ENCODE measurements at regions not wholly inside any gene's neighbourhood (a gene's known extent, or its start where the extent isn't known, plus 50 kb on each side); places are given as distances from the start of the nearest gene placed in this dataset.

DNA sequence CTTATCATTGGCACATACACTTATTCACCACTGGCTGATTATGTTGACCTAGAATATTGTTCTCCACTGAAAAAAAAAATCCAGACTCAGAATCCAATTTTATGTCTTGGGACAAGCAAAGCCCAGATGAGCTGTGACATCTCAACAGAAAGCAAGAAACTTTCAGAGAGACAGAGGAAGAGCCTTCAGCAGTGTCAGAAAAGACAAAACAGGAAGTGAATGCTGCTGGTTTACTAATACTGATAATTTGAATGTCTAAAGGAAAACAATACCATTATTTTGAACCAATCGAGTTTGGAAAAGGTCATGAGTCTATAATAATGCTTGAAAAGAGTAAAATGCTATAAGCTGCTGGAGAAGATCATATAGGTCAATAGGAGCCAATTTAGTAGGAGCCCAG is 179.8 kb upstream of the RIMS1 start:
- DNase-seq (no peak), ATAC-seq (replicated peaks) (no peak)
- Mint-ChIP-seq H3K27me3 (no peaks in the 10 kb centered on the region), H3K27ac (no peak overlapping the region), H3K36me3 (no peaks in the 10 kb centered on the region), H3K9me3 (peaks cover 0 to 5% of the 10 kb centered on the region in 2 donors), H3K4me3 (no peak overlapping the region), H3K4me1 (peaks cover 0 to 7% of the 10 kb centered on the region in 2 donors)

- Mint-ChIP-seq H3K27ac (no peak overlapping the region), H3K9me3 (peaks cover 0 to 5% of the 10 kb centered on the region in 2 donors), H3K27me3 (no peaks in the 10 kb centered on the region), H3K4me1 (peaks cover 0 to 7% of the 10 kb centered on the region in 2 donors), H3K4me3 (no peak overlapping the region), H3K36me3 (no peaks in the 10 kb centered on the region)
- no peak for DNase-seq
- ATAC-seq (replicated peaks) = no peak
Measured at GRCh38 chr6:71707059-71707458, 179.3 kb upstream of the RIMS1 start.

GRCh38 chr6:71720705-71721104 is 165.6 kb upstream of the RIMS1 start:
- ATAC-seq (replicated peaks) (no peak), DNase-seq (no peak)
- no peaks in the 10 kb centered on the region for H3K9me3 Mint-ChIP-seq
- no peak overlapping the region for H3K27ac Mint-ChIP-seq
- no peaks in the 10 kb centered on the region for H3K4me1 Mint-ChIP-seq
- H3K36me3 Mint-ChIP-seq = no peaks in the 10 kb centered on the region
- no peak overlapping the region for H3K4me3 Mint-ChIP-seq
- no peaks in the 10 kb centered on the region for H3K27me3 Mint-ChIP-seq

DNA sequence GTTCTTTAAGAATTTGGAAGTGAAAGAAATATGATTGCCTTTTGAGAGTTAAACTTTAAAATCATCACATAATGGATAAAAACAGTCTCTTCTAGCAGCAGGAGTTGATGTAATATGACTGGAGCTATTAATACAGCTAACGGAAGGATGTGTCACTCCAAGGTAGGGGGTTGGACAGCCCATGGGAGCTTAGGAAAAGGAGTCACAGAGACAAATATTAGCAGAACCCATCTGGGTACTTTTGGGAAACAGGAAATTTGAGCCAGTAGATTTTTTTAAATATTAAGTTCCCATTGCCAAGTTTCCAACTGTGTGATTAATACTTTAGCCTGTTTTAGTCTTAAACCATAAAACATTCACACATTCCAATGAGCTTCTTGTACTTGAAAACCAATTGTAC is 164.7 kb upstream of the RIMS1 start:
- H3K4me3 Mint-ChIP-seq = no peak overlapping the region
- H3K27ac Mint-ChIP-seq = no peak overlapping the region
- no peak for DNase-seq
- peaks cover 0 to 3% of the 10 kb centered on the region in 2 donors for H3K9me3 Mint-ChIP-seq
- H3K36me3 Mint-ChIP-seq = no peaks in the 10 kb centered on the region
- H3K27me3 Mint-ChIP-seq = no peaks in the 10 kb centered on the region
- ATAC-seq (replicated peaks) = no peak
- no peaks in the 10 kb centered on the region for H3K4me1 Mint-ChIP-seq

GRCh38 chr6:71722736-71723135 is 163.6 kb upstream of the RIMS1 start:
- peaks cover 0 to 2% of the 10 kb centered on the region in 2 donors for H3K4me1 Mint-ChIP-seq
- no peaks in the 10 kb centered on the region for H3K27me3 Mint-ChIP-seq
- H3K27ac Mint-ChIP-seq = no peak overlapping the region
- H3K36me3 Mint-ChIP-seq = no peaks in the 10 kb centered on the region
- ATAC-seq (replicated peaks) (no peak), DNase-seq (no peak)
- peaks cover 0 to 3% of the 10 kb centered on the region in 2 donors for H3K9me3 Mint-ChIP-seq
- H3K4me3 Mint-ChIP-seq = no peak overlapping the region

DNA sequence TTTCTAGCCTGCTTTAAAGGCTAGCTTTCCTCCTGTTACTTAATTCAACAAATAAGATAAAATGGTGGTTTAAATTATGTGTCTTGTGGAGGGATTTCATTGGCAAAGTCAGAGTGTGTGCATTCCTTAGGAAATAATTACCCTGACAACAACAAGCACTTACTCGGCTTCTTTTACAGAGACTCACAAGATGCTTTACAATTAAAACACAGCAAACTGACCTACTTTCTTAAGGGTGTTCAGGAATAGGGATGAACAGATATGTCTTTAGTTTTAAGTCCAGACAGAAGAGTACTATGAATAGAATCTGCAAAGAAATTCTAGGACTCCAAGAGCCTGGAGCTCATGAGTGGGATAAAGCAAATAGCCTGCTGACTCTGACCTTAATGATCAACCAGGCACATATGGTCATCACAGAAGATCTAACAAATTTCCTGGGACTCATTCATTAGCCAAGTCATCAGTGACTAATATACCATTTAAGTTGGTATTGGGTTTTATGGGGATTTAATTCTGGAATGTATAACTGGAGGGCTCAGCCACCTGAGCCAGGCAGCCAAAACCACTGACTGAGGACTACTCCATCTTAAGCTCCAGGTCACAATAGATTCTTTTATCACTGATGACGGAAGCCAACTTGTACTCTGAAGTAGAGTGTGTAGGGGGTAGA is 161.8 kb upstream of the RIMS1 start:
- ATAC-seq (replicated peaks) (no peak), DNase-seq (no peak)
- Mint-ChIP-seq H3K36me3 (no peaks in the 10 kb centered on the region), H3K9me3 (peaks cover 0 to 3% of the 10 kb centered on the region in 2 donors), H3K4me1 (peaks cover 4 to 7% of the 10 kb centered on the region in 2 donors), H3K4me3 (no peak overlapping the region), H3K27ac (no peak overlapping the region), H3K27me3 (no peaks in the 10 kb centered on the region)

- ATAC-seq (replicated peaks) (no peak), DNase-seq (no peak)
- peaks cover 4 to 7% of the 10 kb centered on the region in 2 donors for H3K4me1 Mint-ChIP-seq
- H3K4me3 Mint-ChIP-seq = no peak overlapping the region
- H3K36me3 Mint-ChIP-seq = no peaks in the 10 kb centered on the region
- H3K27me3 Mint-ChIP-seq = no peaks in the 10 kb centered on the region
- peaks cover 0 to 3% of the 10 kb centered on the region in 2 donors for H3K9me3 Mint-ChIP-seq
- H3K27ac Mint-ChIP-seq = no peak overlapping the region
Measured at GRCh38 chr6:71725126-71725470, 161.3 kb upstream of the RIMS1 start.

DNA sequence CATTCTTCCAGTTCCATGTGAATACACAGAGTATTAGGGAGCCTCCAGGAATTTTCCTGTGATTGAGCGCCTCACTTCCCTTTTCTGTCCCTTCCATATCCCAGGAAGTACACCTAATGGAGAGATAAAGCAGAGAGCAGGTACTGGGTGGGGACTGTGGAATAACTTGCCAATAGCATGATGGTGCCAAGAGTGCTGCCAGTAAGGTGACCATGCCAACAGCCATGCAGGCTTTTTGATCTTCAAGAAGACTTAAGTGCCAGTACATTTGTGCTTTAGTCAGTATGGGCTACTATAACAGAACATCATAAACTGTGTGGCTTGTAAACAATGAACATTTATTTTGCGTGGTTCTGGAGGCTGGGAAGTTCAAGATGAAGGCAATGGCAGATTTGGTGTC is 160.2 kb upstream of the RIMS1 start:
- H3K27ac Mint-ChIP-seq = no peak overlapping the region
- peaks cover 0 to 3% of the 10 kb centered on the region in 2 donors for H3K9me3 Mint-ChIP-seq
- no peaks in the 10 kb centered on the region for H3K36me3 Mint-ChIP-seq
- no peaks in the 10 kb centered on the region for H3K27me3 Mint-ChIP-seq
- ATAC-seq (replicated peaks) = no peak
- H3K4me3 Mint-ChIP-seq = no peak overlapping the region
- no peak for DNase-seq
- H3K4me1 Mint-ChIP-seq = peaks cover 4 to 7% of the 10 kb centered on the region in 2 donors

DNA sequence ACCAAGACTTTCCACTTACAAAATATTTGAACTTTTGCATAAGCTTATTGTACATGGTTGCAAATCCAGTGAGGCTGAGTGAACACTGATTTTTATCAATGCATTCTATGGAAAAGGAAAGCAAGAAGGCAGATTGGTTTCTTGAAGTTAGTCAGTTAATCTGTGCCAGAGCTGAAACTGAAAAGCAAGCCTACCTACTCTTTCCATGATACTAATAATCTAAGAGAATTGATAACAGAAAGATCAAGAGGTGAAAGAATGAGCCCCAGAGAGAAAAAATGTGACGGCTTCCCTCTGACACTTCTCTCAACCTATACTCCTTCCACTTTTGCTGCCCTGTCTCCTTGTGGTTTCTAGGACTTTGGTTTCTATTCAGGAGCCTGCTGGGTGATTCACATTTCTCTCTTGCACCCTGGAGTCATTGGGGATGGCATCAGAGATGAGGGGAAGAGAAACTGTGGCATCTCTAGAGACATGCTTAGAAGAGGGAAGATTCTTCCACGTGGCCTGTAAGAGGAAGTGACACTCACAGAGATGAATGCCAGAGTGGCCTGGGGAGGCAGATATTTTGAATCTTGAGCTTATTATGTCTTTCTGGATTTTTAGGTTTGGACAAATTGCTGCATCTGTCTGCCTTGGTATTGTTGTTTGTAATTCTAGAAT is 158.6 kb upstream of the RIMS1 start:
- Mint-ChIP-seq H3K4me3 (no peak overlapping the region), H3K4me1 (peaks cover 4 to 7% of the 10 kb centered on the region in 2 donors), H3K36me3 (no peaks in the 10 kb centered on the region), H3K27ac (no peak overlapping the region), H3K9me3 (peaks cover 0 to 3% of the 10 kb centered on the region in 2 donors), H3K27me3 (no peaks in the 10 kb centered on the region)
- ATAC-seq (replicated peaks) (peak; percentile 91 to 97), DNase-seq (peak; percentile 6)

DNA sequence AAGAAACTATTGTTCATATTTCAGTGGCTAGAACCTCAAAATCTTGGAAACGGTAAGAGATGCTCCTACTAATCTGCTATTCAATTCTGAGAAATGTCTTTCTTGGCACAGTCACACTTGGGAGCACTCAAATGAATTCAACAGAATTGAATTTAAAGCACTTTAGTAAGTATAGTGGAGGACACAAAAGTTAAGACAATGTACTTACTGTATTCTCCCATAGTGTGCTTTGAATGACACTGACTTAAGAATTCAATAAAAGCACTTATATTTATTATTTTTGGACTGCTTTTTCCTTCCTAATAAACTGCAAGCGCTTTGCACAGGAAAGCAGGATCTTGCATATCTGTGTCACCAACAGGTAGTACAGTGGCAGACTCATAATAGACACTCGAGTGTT is 156.1 kb upstream of the RIMS1 start:
- H3K4me3 Mint-ChIP-seq = no peak overlapping the region
- DNase-seq (no peak), ATAC-seq (replicated peaks) (no peak)
- peaks cover 0 to 3% of the 10 kb centered on the region in 2 donors for H3K9me3 Mint-ChIP-seq
- H3K36me3 Mint-ChIP-seq = no peaks in the 10 kb centered on the region
- H3K27ac Mint-ChIP-seq = no peak overlapping the region
- peaks cover 0 to 5% of the 10 kb centered on the region in 2 donors for H3K27me3 Mint-ChIP-seq
- H3K4me1 Mint-ChIP-seq = peaks cover 4 to 7% of the 10 kb centered on the region in 2 donors

- H3K4me3 Mint-ChIP-seq = no peak overlapping the region
- no peak overlapping the region for H3K27ac Mint-ChIP-seq
- H3K27me3 Mint-ChIP-seq = peaks cover 0 to 5% of the 10 kb centered on the region in 2 donors
- no peaks in the 10 kb centered on the region for H3K36me3 Mint-ChIP-seq
- no peaks in the 10 kb centered on the region for H3K9me3 Mint-ChIP-seq
- H3K4me1 Mint-ChIP-seq = no peaks in the 10 kb centered on the region
- ATAC-seq (replicated peaks) (no peak), DNase-seq (no peak)
Measured at GRCh38 chr6:71733970-71734899, 152.1 kb upstream of the RIMS1 start.

GRCh38 chr6:71737953-71738352 is 148.4 kb upstream of the RIMS1 start:
- H3K9me3 Mint-ChIP-seq = no peaks in the 10 kb centered on the region
- no peaks in the 10 kb centered on the region for H3K4me1 Mint-ChIP-seq
- no peak overlapping the region for H3K27ac Mint-ChIP-seq
- DNase-seq (no peak), ATAC-seq (replicated peaks) (no peak)
- peaks cover 0 to 5% of the 10 kb centered on the region in 2 donors for H3K27me3 Mint-ChIP-seq
- no peak overlapping the region for H3K4me3 Mint-ChIP-seq
- no peaks in the 10 kb centered on the region for H3K36me3 Mint-ChIP-seq

DNA sequence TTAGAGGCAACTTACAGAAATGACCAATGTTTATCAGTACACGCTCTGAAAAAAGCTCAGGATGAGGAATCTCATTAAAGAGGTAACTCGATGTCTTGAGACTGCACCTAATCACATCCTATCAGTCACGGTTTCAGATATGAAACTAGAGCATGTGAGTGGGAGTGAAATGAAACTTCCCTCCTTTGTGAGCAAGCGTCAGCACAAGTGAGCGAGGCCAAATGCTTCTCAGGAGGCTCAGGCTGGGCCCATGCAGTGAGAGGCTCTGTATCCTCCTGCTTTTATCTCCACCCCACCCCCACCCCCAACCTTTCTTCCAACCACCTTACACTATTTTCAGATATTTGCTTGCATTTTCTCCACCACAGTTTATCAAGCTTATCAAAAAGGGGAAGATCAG is 140.8 kb upstream of the RIMS1 start:
- DNase-seq (no peak), ATAC-seq (replicated peaks) (no peak)
- no peak overlapping the region for H3K27ac Mint-ChIP-seq
- no peak overlapping the region for H3K4me3 Mint-ChIP-seq
- no peaks in the 10 kb centered on the region for H3K9me3 Mint-ChIP-seq
- H3K36me3 Mint-ChIP-seq = no peaks in the 10 kb centered on the region
- H3K4me1 Mint-ChIP-seq = no peaks in the 10 kb centered on the region
- H3K27me3 Mint-ChIP-seq = no peaks in the 10 kb centered on the region

DNA sequence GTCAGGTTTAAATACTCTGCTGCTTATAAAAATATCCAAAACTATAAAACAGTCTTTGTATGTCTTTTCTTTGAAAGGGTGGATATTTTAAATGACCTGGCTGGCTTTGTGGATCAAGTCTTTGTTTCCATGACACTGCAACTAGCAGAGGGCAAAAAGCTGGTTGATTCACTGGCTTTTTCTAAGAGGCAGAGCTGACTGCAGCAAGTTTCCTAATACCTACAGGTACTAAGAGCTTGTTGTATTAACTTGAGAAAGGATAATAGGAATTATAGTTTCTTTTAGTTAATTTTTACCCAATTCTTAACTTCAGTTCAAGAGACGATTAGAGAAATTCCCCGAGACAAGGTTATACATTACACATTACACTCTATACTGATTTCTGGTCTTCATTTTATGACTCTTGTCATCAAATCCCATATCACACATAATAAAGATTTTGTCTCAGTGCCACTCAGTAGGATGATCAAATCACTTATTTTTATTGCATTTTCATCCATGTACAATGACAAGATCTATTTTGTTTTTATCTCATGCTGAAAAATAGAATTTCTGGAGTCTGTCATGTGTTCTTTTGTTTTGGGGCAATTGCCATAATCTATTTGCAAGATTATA is 120.1 kb upstream of the RIMS1 start:
- Mint-ChIP-seq H3K4me3 (no peak overlapping the region), H3K9me3 (no peaks in the 10 kb centered on the region), H3K27ac (no peak overlapping the region), H3K4me1 (no peaks in the 10 kb centered on the region), H3K36me3 (no peaks in the 10 kb centered on the region), H3K27me3 (peaks cover 0 to 4% of the 10 kb centered on the region in 2 donors)
- ATAC-seq (replicated peaks) (no peak), DNase-seq (no peak)
